KOPT-K1 (cell line): ENCODE measurements at regions not wholly inside any gene's neighbourhood (a gene's known extent, or its start where the extent isn't known, plus 50 kb on each side); places are given as distances from the start of the nearest gene placed in this dataset.

Experiments used
- H3K27ac ChIP-seq: fragments of 200-600 bp; sonication (generic); 2 replicates; pipeline ENCODE4 v1.5.1; 2016; ENCODE audit warnings: antibody characterized with exemption, mild to moderate bottlenecking, low read depth, low read length; ENCODE audit not compliant: poor library complexity, severe bottlenecking
- H3K36me3 ChIP-seq: fragments of 200-600 bp; sonication (generic); 2 replicates; pipeline ENCODE4 v1.5.1; 2017; ENCODE audit warnings: antibody characterized with exemption, mild to moderate bottlenecking, low read length, moderate library complexity; ENCODE audit not compliant: insufficient read depth
- H3K9me3 ChIP-seq: fragments of 200-600 bp; sonication (generic); 2 replicates; pipeline ENCODE4 v1.5.1; 2017; ENCODE audit warnings: antibody characterized with exemption, low read length, mild to moderate bottlenecking; ENCODE audit not compliant: insufficient read depth, poor library complexity, severe bottlenecking

DNA sequence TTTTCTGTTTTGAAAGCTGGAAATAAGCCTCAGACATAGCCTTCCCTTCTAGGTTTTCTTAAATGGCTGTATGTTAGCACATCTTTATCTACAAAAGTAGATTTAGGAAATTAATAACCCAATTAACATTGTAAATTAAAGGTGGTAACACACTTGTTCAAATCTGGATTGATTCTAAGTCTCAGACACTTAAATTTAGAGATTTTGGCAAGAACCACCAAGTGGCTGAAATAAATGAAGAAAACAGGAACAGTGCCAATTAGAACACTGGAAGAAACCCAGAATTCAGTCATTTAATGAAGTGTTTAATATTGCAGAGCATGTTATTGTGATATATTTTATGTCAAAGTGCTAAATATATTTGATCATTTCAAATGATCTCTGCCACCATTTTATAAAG lies 628.2 kb downstream of the USP25 start:
- Histone ChIP-seq H3K9me3 (no peaks in the 10 kb centered on the region), H3K36me3 (no peaks in the 10 kb centered on the region), H3K27ac (no peak overlapping the region)

- Histone ChIP-seq H3K9me3 (no peaks in the 10 kb centered on the region), H3K36me3 (no peaks in the 10 kb centered on the region), H3K27ac (no peak overlapping the region)
These were observed 629.0 kb downstream of the USP25 start for GRCh38 chr21:16358784-16359183.

DNA sequence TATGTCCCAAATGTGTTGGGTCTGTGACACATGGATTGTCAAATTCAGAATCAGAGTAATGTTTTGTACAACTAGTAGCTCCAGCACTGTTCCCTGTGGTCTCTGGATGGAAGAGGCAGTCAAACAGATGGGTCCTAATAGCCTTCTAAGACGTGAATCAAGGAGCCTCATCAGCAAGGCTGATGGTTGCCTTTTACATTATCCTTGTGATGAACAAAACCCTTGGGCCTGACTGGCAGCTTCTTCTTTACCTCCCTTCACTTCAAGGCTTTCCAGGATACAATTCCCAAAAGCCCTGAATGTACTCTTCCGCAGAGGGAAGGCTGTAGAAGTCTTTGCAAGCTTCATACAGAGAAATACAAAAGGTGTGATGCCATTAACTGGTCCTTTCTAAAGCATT lies 633.3 kb downstream of the USP25 start:
- H3K9me3 ChIP-seq = no peaks in the 10 kb centered on the region
- H3K27ac ChIP-seq = no peak overlapping the region
- no peaks in the 10 kb centered on the region for H3K36me3 ChIP-seq

GRCh38 chr21:16363518-16363917 lies 633.7 kb downstream of the USP25 start:
- Histone ChIP-seq H3K9me3 (no peaks in the 10 kb centered on the region), H3K27ac (no peak overlapping the region)

DNA sequence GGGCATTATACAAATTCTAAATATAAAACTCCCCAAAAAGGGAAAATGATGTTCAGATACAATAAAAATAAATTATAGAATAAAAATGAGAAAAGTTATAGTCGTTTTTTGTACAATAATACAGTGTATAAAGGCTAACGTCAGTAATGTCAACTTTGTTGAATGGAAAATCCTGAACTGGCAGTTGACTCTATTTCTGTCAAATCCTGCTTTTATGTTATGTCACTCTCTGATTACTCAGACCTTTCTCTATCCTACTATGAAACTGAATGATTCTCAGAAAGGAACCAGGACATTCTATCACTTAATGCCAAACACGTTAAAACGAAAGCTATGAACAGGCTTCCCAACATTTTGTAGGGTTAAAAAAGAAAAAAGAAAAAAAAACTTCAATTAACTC lies 636.4 kb downstream of the USP25 start:
- no peak overlapping the region for H3K27ac ChIP-seq
- no peaks in the 10 kb centered on the region for H3K9me3 ChIP-seq
- no peaks in the 10 kb centered on the region for H3K36me3 ChIP-seq

More at GRCh38 chr21:16363518-16363917, 633.7 kb downstream of the USP25 start:
- H3K36me3 ChIP-seq = no peaks in the 10 kb centered on the region

DNA sequence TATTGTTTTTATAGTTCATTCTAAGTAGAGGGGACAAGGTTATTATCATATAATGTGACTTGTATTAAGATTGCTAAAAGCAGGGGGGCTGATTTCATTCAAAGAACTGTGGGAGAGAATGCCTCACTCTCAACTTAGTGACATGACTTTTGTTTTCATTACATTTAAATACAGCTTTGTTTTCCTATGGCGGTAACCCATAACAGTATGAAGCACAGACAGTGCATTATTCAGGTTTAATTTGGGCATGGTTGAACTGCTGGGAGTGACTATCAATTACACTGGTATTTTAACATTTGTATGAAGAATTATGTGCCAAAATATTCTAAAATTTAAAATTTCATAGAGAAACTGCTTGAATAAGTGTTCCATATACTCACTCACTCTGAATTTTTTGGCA lies 637.3 kb downstream of the USP25 start:
- H3K27ac ChIP-seq = no peak overlapping the region
- H3K36me3 ChIP-seq = no peaks in the 10 kb centered on the region
- H3K9me3 ChIP-seq = no peaks in the 10 kb centered on the region

DNA sequence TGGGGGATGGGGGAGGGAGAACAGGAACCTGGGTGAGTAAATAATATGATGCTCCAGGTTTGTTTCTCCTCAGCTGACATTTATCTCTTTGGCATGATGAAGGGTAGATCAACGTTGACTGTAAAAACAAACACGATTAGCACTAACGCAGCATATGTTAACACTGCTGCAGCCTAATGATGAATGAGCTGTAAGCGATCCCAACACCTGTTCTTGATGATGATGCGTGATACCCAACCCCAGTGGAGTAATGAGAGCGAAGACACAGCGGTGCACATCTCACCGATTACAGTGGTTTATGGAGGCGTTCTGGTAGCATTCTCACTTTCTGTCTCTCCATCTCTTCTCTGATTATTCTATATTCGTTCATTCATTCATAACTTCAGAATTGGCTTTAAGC lies 640.4 kb downstream of the USP25 start:
- no peak overlapping the region for H3K27ac ChIP-seq
- no peaks in the 10 kb centered on the region for H3K36me3 ChIP-seq
- H3K9me3 ChIP-seq = no peaks in the 10 kb centered on the region

DNA sequence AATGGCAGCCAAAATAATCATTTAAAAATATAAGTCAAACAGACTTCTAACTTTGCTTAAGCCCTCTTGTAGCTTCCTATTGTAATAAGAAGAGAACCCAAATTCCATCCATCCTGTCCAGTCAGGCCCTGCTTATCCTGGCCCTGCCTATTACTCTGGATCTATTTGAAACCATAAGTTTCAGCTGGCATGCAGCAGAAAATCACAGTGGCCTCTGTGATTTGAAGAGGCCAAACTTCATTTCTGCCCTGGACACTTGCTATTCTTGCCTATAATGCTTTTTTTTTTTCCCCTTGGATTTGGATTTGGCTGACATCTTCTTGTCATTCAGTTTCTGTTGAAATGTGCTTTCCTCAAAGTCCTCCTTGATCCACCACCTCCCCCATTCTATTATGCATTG lies 642.8 kb downstream of the USP25 start:
- no peaks in the 10 kb centered on the region for H3K9me3 ChIP-seq
- H3K36me3 ChIP-seq = no peaks in the 10 kb centered on the region
- no peak overlapping the region for H3K27ac ChIP-seq

- Histone ChIP-seq H3K27ac (no peak overlapping the region), H3K9me3 (no peaks in the 10 kb centered on the region), H3K36me3 (no peaks in the 10 kb centered on the region)
These were observed 646.9 kb downstream of the USP25 start for GRCh38 chr21:16376673-16377072.

DNA sequence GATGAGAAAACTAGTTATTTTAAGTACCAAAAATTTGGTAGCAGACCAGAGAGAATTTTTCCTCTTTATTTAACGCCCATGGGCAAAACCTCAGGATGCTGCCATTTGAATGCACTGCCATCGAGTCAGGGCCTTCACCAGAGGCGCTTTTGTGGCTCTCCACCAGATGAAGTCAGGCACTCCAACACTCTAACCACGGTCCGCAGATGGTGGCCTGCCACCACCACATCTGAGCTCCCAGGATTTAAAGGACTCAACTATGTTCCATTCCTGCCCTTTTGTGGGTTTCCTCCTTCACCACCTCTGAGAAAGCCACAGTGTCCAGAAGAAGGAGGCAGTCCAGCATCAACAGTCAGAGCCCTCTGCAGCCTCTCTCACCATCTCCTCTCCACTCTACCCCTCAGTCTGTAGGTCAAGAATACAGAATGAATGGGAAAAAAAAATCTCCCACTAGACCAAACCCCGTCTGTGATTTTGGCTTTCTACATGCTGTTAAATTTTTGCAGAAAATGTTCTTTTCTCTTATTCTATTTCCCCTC lies 647.4 kb downstream of the USP25 start:
- no peaks in the 10 kb centered on the region for H3K9me3 ChIP-seq
- H3K36me3 ChIP-seq = no peaks in the 10 kb centered on the region
- H3K27ac ChIP-seq = no peak overlapping the region

GRCh38 chr21:16377857-16378256 lies 648.1 kb downstream of the USP25 start:
- Histone ChIP-seq H3K36me3 (no peaks in the 10 kb centered on the region), H3K27ac (no peak overlapping the region), H3K9me3 (no peaks in the 10 kb centered on the region)

DNA sequence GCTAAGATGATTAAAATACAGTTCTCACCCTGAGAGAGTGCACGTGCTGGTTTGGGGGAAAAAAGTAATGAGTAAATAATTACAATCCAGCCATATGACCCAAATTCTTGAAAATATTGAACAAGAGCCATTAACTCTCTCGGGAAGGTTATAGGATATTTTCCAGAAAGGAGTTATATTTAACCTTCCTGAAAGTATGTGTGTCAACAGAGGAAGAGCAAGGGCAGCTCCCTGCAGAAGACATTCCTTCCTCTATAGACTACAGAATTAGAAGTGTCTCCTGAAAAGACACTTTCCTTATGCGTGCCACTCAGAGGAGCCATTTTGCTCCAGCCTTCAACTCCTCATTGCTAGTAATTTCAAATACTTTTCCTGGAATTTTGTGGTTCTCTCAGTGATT lies 648.7 kb downstream of the USP25 start:
- Histone ChIP-seq H3K9me3 (no peaks in the 10 kb centered on the region), H3K36me3 (no peaks in the 10 kb centered on the region), H3K27ac (no peak overlapping the region)

- H3K9me3 ChIP-seq = no peaks in the 10 kb centered on the region
- H3K36me3 ChIP-seq = no peaks in the 10 kb centered on the region
- no peak overlapping the region for H3K27ac ChIP-seq
These were observed 658.5 kb downstream of the USP25 start for GRCh38 chr21:16388291-16388690.

DNA sequence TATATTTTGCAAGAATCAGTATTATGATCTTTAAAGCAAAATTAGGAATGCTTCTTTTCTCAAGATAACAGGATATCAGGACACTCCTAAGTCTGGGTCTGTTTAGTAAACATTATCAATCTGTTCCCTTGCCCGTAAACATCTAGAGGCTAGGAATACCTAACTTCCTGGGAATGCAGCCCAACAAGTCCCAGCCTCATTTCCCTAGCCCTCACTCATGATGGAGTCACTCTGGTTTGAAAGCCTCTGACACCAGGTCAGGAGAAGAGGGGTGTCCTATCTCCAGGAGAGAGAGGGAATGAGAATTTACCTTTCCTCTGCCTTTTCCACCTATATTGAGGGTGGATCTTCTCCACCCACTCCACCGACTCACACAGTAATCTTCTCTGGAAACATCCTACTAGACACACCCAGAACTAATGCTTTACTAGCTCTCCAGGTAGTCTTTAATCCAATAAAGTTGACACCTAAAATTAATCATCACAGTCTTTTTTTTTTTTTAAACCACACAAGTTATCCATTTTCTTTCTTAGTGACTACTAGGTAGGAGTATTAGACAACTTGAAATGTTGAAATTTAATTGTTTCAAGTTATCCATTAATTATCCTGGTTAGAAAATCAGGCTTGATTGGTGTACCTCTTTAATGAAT lies 659.3 kb downstream of the USP25 start:
- Histone ChIP-seq H3K27ac (no peak overlapping the region), H3K36me3 (no peaks in the 10 kb centered on the region), H3K9me3 (no peaks in the 10 kb centered on the region)

DNA sequence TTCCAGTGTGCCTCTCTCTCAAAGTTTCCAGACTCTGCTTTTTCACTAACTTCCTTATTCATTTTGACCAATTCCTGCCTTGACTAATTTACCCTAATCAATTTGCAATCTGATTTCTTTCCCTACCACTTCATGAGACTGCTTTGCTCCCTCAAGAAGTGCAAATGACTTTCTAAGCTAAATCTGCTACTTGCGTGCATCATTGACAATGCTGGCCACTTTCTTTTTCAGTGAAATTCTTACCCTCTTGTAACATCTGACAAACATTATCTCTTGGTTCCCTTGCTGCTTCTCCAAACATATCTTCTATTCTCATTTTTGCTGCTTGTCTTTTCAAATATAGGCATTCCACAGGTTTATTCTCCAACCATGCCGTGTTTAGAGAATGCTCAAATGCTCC lies 659.9 kb downstream of the USP25 start:
- no peaks in the 10 kb centered on the region for H3K36me3 ChIP-seq

GRCh38 chr21:16395285-16395684 lies 665.5 kb downstream of the USP25 start:
- Histone ChIP-seq H3K36me3 (no peaks in the 10 kb centered on the region), H3K27ac (no peak overlapping the region), H3K9me3 (no peaks in the 10 kb centered on the region)

More for the DNA sequence above, 659.9 kb downstream of the USP25 start:
- Histone ChIP-seq H3K27ac (no peak overlapping the region), H3K9me3 (no peaks in the 10 kb centered on the region)
